ENCODE measurements at regions not wholly inside any gene's neighbourhood (a gene's known extent, or its start where the extent isn't known, plus 50 kb on each side); places are given as distances from the start of the nearest gene placed in this dataset.

GRCh38 chr11:95335989-95336388 is 105.0 kb upstream of the SESN3 start:
- H3K27me3 Mint-ChIP-seq (ENCODE audit: low read depth in 2 of 2) = no peaks in the 10 kb centered on the region
- ATAC-seq = no peak
- no peak overlapping the region for H3K27ac Mint-ChIP-seq
- H3K9me3 Mint-ChIP-seq = no peaks in the 10 kb centered on the region
- H3K4me3 Mint-ChIP-seq = no peak overlapping the region
- WGBS (ENCODE audit: insufficient coverage) = 68% methylated on average over 3 of the region's 3 CpGs
- Histone ChIP-seq H3K27me3 (ENCODE audit: control insufficient read depth, insufficient read depth, low read length) (no peaks in the 10 kb centered on the region), H3K9me3 (ENCODE audit: control insufficient read depth, insufficient read depth, low read length) (no peaks in the 10 kb centered on the region), H3K27ac (ENCODE audit: low read length) (no peak overlapping the region), H3K4me3 (ENCODE audit: low read length) (no peak overlapping the region), H3K4me1 (ENCODE audit: control insufficient read depth, insufficient read depth, low read length) (peaks cover 7% of the 10 kb centered on the region), H3K36me3 (ENCODE audit: control insufficient read depth, insufficient read depth, low read length) (no peaks in the 10 kb centered on the region)
- intact Hi-C loops (cut with micrococcal nuclease) = no loop called here
- no peak for TF ChIP-seq CTCF (IDR thresholded peaks at IDR 0.05)
- no peaks in the 10 kb centered on the region for H3K36me3 Mint-ChIP-seq
- no peak for DNase-seq
- H3K4me1 Mint-ChIP-seq = peaks cover 0 to 6% of the 10 kb centered on the region in 2 donors

- no peak for ATAC-seq
- Histone ChIP-seq H3K27me3 (ENCODE audit: control insufficient read depth, insufficient read depth, low read length) (no peaks in the 10 kb centered on the region), H3K4me3 (ENCODE audit: low read length) (no peak overlapping the region), H3K27ac (ENCODE audit: low read length) (no peak overlapping the region), H3K9me3 (ENCODE audit: control insufficient read depth, insufficient read depth, low read length) (no peaks in the 10 kb centered on the region), H3K4me1 (ENCODE audit: control insufficient read depth, insufficient read depth, low read length) (peaks cover 4% of the 10 kb centered on the region), H3K36me3 (ENCODE audit: control insufficient read depth, insufficient read depth, low read length) (no peaks in the 10 kb centered on the region)
- Mint-ChIP-seq H3K9me3 (no peaks in the 10 kb centered on the region), H3K4me3 (no peak overlapping the region), H3K36me3 (no peaks in the 10 kb centered on the region), H3K27me3 (ENCODE audit: low read depth in 2 of 2) (no peaks in the 10 kb centered on the region), H3K4me1 (peaks cover 0 to 3% of the 10 kb centered on the region in 2 donors), H3K27ac (no peak overlapping the region)
- DNase-seq = no peak
- WGBS (ENCODE audit: insufficient coverage) = 46% methylated on average over 1 of the region's 1 CpG
- intact Hi-C loops (cut with micrococcal nuclease) = no loop called here
- TF ChIP-seq CTCF (IDR thresholded peaks at IDR 0.05) = no peak
These were observed 100.2 kb upstream of the SESN3 start for GRCh38 chr11:95331161-95331560.

- DNase-seq (no peak), ATAC-seq (no peak)
- Histone ChIP-seq H3K9me3 (ENCODE audit: control insufficient read depth, insufficient read depth, low read length) (no peaks in the 10 kb centered on the region), H3K27ac (ENCODE audit: low read length) (no peak overlapping the region), H3K4me3 (ENCODE audit: low read length) (no peak overlapping the region), H3K36me3 (ENCODE audit: control insufficient read depth, insufficient read depth, low read length) (no peaks in the 10 kb centered on the region), H3K27me3 (ENCODE audit: control insufficient read depth, insufficient read depth, low read length) (no peaks in the 10 kb centered on the region), H3K4me1 (ENCODE audit: control insufficient read depth, insufficient read depth, low read length) (no peaks in the 10 kb centered on the region)
- H3K9me3 Mint-ChIP-seq = no peaks in the 10 kb centered on the region
- no peak overlapping the region for H3K27ac Mint-ChIP-seq
- H3K4me1 Mint-ChIP-seq = no peaks in the 10 kb centered on the region
- WGBS (ENCODE audit: insufficient coverage) = 96% methylated on average over 1 of the region's 1 CpG
- H3K36me3 Mint-ChIP-seq = no peaks in the 10 kb centered on the region
- no peak overlapping the region for H3K4me3 Mint-ChIP-seq
- no peaks in the 10 kb centered on the region for H3K27me3 Mint-ChIP-seq (ENCODE audit: low read depth in 2 of 2)
- intact Hi-C loops (cut with micrococcal nuclease) = no loop called here
- TF ChIP-seq CTCF (IDR thresholded peaks at IDR 0.05) = no peak
These were observed 99.3 kb upstream of the SESN3 start for GRCh38 chr11:95330302-95330701.

GRCh38 chr11:95327273-95327948 is 96.4 kb upstream of the SESN3 start:
- no peak for ATAC-seq
- Histone ChIP-seq H3K36me3 (ENCODE audit: control insufficient read depth, insufficient read depth, low read length) (no peaks in the 10 kb centered on the region), H3K27ac (ENCODE audit: low read length) (no peak overlapping the region), H3K4me3 (ENCODE audit: low read length) (no peak overlapping the region), H3K9me3 (ENCODE audit: control insufficient read depth, insufficient read depth, low read length) (no peaks in the 10 kb centered on the region), H3K27me3 (ENCODE audit: control insufficient read depth, insufficient read depth, low read length) (no peaks in the 10 kb centered on the region), H3K4me1 (ENCODE audit: control insufficient read depth, insufficient read depth, low read length) (no peaks in the 10 kb centered on the region)
- intact Hi-C loops (cut with micrococcal nuclease) = no loop called here
- Mint-ChIP-seq H3K4me1 (no peaks in the 10 kb centered on the region), H3K4me3 (no peak overlapping the region), H3K9me3 (no peaks in the 10 kb centered on the region), H3K27ac (no peak overlapping the region), H3K27me3 (ENCODE audit: low read depth in 2 of 2) (peaks cover 0 to 3% of the 10 kb centered on the region in 2 donors), H3K36me3 (no peaks in the 10 kb centered on the region)
- no peak for TF ChIP-seq CTCF (IDR thresholded peaks at IDR 0.05)
- no peak for DNase-seq
- 68% methylated on average over 1 of the region's 2 CpGs for WGBS (ENCODE audit: insufficient coverage)
